ENCODE measurements at regions not wholly inside any gene's neighbourhood (a gene's known extent, or its start where the extent isn't known, plus 50 kb on each side); places are given as distances from the start of the nearest gene placed in this dataset.

DNA sequence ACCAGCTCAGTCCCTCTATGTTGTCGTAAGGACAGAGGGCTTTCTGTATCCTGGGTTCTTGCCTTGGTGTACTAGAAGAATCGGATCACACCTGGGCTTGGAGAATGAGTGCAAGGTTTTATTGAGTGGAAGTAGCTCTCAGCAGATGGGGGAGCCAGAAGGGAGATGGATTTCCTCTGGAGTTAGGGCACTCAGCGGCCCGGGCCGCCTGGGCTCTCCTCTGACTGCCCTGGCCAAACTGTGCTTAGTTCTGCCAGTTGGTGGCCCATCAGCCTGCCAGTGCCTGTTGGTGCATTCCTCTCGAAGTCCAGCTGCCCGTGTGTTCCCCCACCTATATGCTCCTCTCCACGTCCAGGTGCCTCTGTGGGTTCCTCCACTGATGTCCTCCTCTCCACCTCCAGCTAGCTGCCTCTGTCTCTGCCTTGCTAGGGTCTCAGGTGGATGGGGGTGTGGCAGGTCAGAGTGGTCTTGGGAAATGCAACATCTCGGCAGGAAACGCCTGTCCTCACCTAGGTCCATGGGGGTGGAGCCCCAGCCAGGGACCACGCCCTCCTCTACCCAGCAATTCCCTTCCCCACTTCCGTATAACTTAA lies 148.6 kb downstream of the PPP1R3A start:
- Histone ChIP-seq H3K27me3 (ENCODE audit: control insufficient read depth in 3 of 3, insufficient read depth in 3 of 3, low read length in 2 of 3) (no peaks in the 10 kb centered on the region), H3K36me3 (ENCODE audit: control insufficient read depth in 4 of 4, insufficient read depth in 4 of 4, low read length in 4 of 4) (no peaks in the 10 kb centered on the region), H3K9ac (ENCODE audit: insufficient read depth in 1 of 2, low read length in 2 of 2) (no peak overlapping the region), H3K9me3 (ENCODE audit: control insufficient read depth in 4 of 4, insufficient read depth in 3 of 4, low read length in 3 of 4) (no peaks in the 10 kb centered on the region), H3K27ac (ENCODE audit: low read depth in 1 of 2, low read length in 1 of 2) (no peak overlapping the region), H3K4me3 (no peak overlapping the region), H3K4me1 (ENCODE audit: control insufficient read depth in 5 of 5, insufficient read depth in 5 of 5, low read length in 5 of 5) (peaks cover 0 to 12% (median 0%) of the 10 kb centered on the region in 5 donors)
- WGBS, 2 donors = 93 to 94% methylated on average over 12 of the region's 12 CpGs
- TF ChIP-seq, protein P1, sequence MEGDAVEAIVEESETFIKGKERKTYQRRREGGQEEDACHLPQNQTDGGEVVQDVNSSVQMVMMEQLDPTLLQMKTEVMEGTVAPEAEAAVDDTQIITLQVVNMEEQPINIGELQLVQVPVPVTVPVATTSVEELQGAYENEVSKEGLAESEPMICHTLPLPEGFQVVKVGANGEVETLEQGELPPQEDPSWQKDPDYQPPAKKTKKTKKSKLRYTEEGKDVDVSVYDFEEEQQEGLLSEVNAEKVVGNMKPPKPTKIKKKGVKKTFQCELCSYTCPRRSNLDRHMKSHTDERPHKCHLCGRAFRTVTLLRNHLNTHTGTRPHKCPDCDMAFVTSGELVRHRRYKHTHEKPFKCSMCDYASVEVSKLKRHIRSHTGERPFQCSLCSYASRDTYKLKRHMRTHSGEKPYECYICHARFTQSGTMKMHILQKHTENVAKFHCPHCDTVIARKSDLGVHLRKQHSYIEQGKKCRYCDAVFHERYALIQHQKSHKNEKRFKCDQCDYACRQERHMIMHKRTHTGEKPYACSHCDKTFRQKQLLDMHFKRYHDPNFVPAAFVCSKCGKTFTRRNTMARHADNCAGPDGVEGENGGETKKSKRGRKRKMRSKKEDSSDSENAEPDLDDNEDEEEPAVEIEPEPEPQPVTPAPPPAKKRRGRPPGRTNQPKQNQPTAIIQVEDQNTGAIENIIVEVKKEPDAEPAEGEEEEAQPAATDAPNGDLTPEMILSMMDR (IDR thresholded peaks at IDR 0.05; ENCODE audit: control extremely low read depth, extremely low read depth) = no peak
- DNase-seq = no peak
- no peak for ATAC-seq (ENCODE audit: insufficient read depth, low FRiP score)

DNA sequence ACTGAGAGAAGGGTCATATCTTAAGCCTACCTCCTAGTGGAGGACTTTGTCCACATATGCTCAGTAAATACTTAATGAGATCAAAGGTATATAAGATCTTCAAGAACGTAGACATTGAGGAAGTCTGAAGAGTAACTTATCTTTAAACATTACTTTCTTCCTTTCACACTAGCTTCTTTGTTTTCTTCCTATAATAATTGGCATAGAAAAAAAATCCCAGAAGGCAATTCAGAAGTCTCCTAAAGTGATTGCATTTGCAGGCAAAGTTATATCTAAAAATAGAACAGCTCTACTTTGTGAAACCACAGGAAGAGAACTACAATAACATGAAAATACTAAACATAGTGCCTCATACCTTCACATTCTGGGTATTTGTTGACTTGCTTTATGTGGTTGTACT lies 150.4 kb downstream of the PPP1R3A start:
- Histone ChIP-seq H3K36me3 (ENCODE audit: control insufficient read depth in 4 of 4, insufficient read depth in 4 of 4, low read length in 4 of 4) (no peaks in the 10 kb centered on the region), H3K9ac (ENCODE audit: insufficient read depth in 1 of 2, low read length in 2 of 2) (no peak overlapping the region), H3K4me3 (no peak overlapping the region), H3K4me1 (ENCODE audit: control insufficient read depth in 5 of 5, insufficient read depth in 5 of 5, low read length in 5 of 5) (peaks cover 0 to 7% (median 0%) of the 10 kb centered on the region in 5 donors), H3K9me3 (ENCODE audit: control insufficient read depth in 4 of 4, insufficient read depth in 3 of 4, low read length in 3 of 4) (no peaks in the 10 kb centered on the region), H3K27ac (ENCODE audit: low read depth in 1 of 2, low read length in 1 of 2) (no peak overlapping the region), H3K27me3 (ENCODE audit: control insufficient read depth in 3 of 3, insufficient read depth in 3 of 3, low read length in 2 of 3) (no peaks in the 10 kb centered on the region)
- WGBS, 2 donors = 5 to 23% methylated on average over 1 of the region's 1 CpG
- ATAC-seq (ENCODE audit: insufficient read depth, low FRiP score) = no peak
- TF ChIP-seq, protein P1 (IDR thresholded peaks at IDR 0.05; ENCODE audit: control extremely low read depth, extremely low read depth) = no peak
- DNase-seq = peak in 2 of 3 donors; percentile 12 to 63

DNA sequence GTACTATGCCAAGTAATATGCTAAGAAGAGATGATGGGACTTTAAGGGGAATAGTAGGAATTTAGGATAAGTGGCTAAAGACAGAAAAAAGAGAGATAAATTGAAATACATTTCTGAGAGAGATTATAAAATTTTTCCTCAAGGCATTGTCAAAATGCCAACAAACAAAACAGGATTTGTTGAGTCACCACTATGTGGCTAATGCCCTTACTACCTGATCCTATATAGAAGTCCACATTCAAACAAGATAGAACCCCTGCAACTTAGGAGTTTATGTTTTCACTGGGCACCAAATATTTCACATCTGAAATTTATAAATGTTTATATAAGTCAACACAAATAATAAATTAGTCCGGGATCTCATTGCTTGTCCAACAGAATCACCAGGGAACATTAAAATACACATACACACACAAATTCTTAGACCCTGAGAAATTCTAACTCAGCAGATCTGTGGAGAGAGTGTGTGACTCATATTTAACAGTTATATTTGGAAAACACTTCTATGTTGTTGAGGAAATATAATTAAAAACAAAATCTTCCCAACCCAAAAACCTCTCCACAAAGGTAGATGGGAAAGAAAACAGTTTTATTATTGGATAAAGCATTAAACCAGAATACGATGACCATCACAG lies 154.3 kb downstream of the PPP1R3A start:
- Histone ChIP-seq H3K27ac (ENCODE audit: low read depth in 1 of 2, low read length in 1 of 2) (no peak overlapping the region), H3K36me3 (ENCODE audit: control insufficient read depth in 4 of 4, insufficient read depth in 4 of 4, low read length in 4 of 4) (no peaks in the 10 kb centered on the region), H3K9me3 (ENCODE audit: control insufficient read depth in 4 of 4, insufficient read depth in 3 of 4, low read length in 3 of 4) (no peaks in the 10 kb centered on the region), H3K4me1 (ENCODE audit: control insufficient read depth in 5 of 5, insufficient read depth in 5 of 5, low read length in 5 of 5) (peaks cover 0 to 7% (median 0%) of the 10 kb centered on the region in 5 donors), H3K9ac (ENCODE audit: insufficient read depth in 1 of 2, low read length in 2 of 2) (no peak overlapping the region), H3K4me3 (no peak overlapping the region), H3K27me3 (ENCODE audit: control insufficient read depth in 3 of 3, insufficient read depth in 3 of 3, low read length in 2 of 3) (no peaks in the 10 kb centered on the region)
- TF ChIP-seq, protein P1 (IDR thresholded peaks at IDR 0.05; ENCODE audit: control extremely low read depth, extremely low read depth) = no peak
- ATAC-seq (ENCODE audit: insufficient read depth, low FRiP score) (no peak), DNase-seq (no peak)
- 69 to 78% methylated on average over 2 of the region's 2 CpGs for WGBS, 2 donors
